Adipocyte (in vitro differentiated cells): ENCODE measurements at regions not wholly inside any gene's neighbourhood (a gene's known extent, or its start where the extent isn't known, plus 50 kb on each side); places are given as distances from the start of the nearest gene placed in this dataset.
A peak's percentile ranks its signal among the peaks of the same experiment; 100 is the strongest.
"Not testable (repeated sequence)": the region's sequence is repeated elsewhere in the genome, so short reads cannot be mapped to it uniquely, and the experiment has no call there.

ENCODE experiments used
- DNase-seq: peaks from one replicate; pipeline ENCODE4 v3.0.0-alpha.2; 2015; ENCODE audit warnings: low read depth
- H3K27me3 ChIP-seq: replicated peaks from 2 replicates; pipeline ENCODE4 v1.7.0; 2013; ENCODE audit warnings: mild to moderate bottlenecking, low read length, moderate library complexity; ENCODE audit not compliant: control insufficient read depth, insufficient read depth
- H3K36me3 ChIP-seq: 2 replicates; pipeline ENCODE4 v1.7.0; 2013; ENCODE audit warnings: low read length, mild to moderate bottlenecking, moderate library complexity; ENCODE audit not compliant: control insufficient read depth, insufficient read depth, severe bottlenecking
- H3K4me1 ChIP-seq: 2 replicates; pipeline ENCODE4 v1.7.0; 2013; ENCODE audit warnings: mild to moderate bottlenecking, low read length, moderate library complexity; ENCODE audit not compliant: control insufficient read depth, insufficient read depth
- H3K4me3 ChIP-seq: 2 replicates; pipeline ENCODE4 v1.7.0; 2013; ENCODE audit warnings: mild to moderate bottlenecking, low read length, moderate library complexity
- H3K9ac ChIP-seq: 2 replicates; pipeline ENCODE4 v1.7.0; 2013; ENCODE audit warnings: mild to moderate bottlenecking, low read length, moderate library complexity
- H3K9me3 ChIP-seq: 2 replicates; pipeline ENCODE4 v1.7.0; 2013; ENCODE audit warnings: mild to moderate bottlenecking, low read length, moderate library complexity; ENCODE audit not compliant: control insufficient read depth

DNA sequence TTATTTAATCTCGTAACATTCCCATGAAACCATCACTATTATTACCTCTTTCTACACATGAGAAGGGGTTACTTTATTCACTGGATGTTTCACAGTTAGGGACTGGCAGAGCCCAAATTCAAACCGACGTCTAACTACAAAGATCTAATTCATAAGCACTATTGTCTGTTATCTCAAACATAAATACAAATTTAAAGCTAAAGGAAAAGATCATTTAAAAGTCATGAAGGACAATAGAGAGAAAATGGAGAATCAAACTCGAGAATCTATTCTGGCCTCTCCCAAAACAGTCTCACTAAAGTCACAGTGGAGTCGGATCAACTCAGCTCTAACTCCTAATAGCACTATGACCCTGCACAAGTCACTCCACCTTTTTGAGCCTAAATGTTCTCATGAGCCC lies 287.7 kb downstream of the ZIC4 start:
- no peaks in the 10 kb centered on the region for H3K36me3 ChIP-seq
- H3K4me3 ChIP-seq = no peak overlapping the region
- H3K27me3 ChIP-seq = no peaks in the 10 kb centered on the region
- no peak overlapping the region for H3K9ac ChIP-seq
- H3K9me3 ChIP-seq = no peaks in the 10 kb centered on the region
- DNase-seq = no peak
- peaks cover 6% of the 10 kb centered on the region for H3K4me1 ChIP-seq

DNA sequence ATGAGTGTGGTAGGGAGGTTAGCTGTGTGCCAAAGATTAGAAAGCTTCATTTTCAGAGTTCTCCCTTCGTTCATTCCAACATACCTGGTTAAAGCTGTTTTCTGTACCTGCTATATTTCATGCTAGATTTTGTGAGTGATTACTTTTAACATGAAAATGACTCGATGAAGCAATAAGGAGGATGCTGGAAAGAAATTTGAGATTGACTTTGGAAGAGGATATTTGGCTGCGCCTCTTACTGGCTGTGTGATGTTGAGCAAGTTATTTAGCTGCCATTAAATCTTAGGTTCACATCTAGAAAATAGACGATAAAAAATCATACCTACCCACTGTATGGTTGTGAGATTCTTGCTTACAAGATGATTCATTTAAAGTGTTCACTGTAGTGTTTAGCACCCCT lies 288.7 kb downstream of the ZIC4 start:
- no peak overlapping the region for H3K4me3 ChIP-seq
- no peaks in the 10 kb centered on the region for H3K36me3 ChIP-seq
- no peaks in the 10 kb centered on the region for H3K9me3 ChIP-seq
- no peak for DNase-seq
- no peaks in the 10 kb centered on the region for H3K27me3 ChIP-seq
- no peak overlapping the region for H3K9ac ChIP-seq
- H3K4me1 ChIP-seq = peaks cover 11% of the 10 kb centered on the region

DNA sequence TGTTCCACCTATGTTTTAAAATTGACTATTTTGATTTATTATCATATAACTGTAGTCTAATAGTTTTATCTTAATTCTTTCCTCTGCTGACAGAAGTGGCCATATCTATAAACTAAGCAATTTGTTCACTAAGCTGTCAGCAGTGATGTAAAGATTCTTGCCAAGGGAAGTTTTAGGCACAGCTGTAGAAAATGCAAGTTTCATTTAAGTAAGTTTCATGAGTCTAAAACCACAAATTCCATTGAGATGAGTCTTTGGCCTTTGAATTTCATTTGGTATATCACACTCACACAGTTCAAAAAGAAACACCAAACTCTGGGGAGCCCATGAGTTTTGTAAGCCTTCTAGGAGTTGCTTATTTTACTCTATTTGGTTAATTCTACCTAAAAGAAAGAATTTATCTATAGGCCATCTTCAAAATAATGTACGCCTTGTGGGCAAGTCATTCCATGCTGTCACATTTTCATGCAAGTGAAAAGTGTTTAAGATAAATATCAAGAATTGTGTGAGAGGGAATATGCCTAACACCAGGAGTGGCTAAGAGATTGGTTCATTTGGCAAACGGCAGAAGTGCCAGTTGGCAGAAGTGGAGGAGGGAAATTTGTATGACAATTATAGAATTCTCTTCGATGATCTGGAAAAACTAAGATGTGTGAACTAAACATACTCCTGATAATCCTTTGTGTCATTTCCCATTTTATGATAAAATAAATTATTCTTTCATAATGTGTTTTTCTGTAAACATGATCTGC lies 292.9 kb downstream of the ZIC4 start:
- Histone ChIP-seq H3K4me1 (peaks cover 11% of the 10 kb centered on the region), H3K9ac (no peak overlapping the region), H3K4me3 (no peak overlapping the region), H3K9me3 (peaks cover 11% of the 10 kb centered on the region), H3K27me3 (no peaks in the 10 kb centered on the region), H3K36me3 (no peaks in the 10 kb centered on the region)
- DNase-seq = peak; percentile 91

DNA sequence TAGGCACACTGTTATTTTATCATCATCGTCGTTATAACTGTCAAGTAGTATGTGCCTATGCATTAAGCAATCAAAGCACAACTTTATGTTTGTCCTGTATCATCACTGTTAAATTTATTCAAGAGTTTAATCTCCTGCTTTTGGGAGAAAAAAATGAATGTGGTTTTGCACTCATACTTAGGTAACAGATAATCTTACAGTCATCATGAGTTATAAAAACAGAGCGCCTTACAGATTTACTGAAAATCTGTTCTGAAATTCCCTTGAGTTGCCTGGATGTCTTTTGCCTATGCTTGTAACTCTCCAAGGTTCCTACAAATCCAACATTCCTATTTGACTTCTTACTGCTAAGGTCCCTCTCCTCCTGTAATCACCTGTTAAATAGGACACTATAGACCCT lies 307.3 kb downstream of the ZIC4 start:
- H3K9ac ChIP-seq = no peak overlapping the region
- H3K4me3 ChIP-seq = no peak overlapping the region
- H3K4me1 ChIP-seq = no peaks in the 10 kb centered on the region
- no peaks in the 10 kb centered on the region for H3K27me3 ChIP-seq
- no peak for DNase-seq
- H3K36me3 ChIP-seq = no peaks in the 10 kb centered on the region
- H3K9me3 ChIP-seq = peaks cover 4% of the 10 kb centered on the region

DNA sequence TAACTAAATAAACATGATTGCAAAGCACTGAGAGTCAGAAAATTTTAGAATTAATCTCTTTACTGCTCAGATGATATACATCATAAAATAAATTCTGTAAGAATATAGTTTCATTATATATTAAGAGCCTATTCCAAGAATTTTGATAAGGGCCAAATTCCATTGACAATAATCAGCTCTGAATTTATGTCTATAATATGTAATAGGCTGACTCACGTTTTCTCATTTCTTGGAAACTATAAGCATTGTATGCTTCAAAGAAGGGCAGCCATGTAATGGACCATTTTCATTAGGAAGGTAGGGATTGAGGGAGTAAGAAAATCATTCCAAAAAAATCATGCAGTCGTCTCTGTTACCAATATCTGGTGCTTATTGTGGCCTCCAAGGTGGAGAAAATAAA lies 315.9 kb downstream of the ZIC4 start:
- no peak for DNase-seq
- Histone ChIP-seq H3K4me1 (no peaks in the 10 kb centered on the region), H3K27me3 (no peaks in the 10 kb centered on the region), H3K9me3 (no peaks in the 10 kb centered on the region), H3K9ac (no peak overlapping the region), H3K4me3 (no peak overlapping the region), H3K36me3 (no peaks in the 10 kb centered on the region)

DNA sequence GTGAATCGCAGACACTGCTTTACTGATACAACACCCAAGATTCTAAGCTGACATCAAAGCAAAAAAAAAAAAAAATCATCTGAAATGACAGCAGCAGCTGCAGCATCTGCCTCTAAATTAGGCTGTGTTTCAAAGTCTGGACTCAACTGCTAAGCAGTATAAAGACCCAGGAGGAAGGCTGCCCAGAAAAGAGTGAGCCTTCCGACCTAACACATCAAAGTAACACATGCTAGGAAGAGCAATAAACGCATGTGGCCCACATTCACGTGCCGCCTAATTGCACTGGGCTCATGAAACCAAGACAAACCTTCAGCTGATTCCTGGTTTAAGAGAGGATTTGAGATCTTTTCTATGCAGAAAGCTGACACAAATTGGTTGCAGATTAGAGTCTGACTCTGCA lies 317.1 kb downstream of the ZIC4 start:
- Histone ChIP-seq H3K9ac (no peak overlapping the region), H3K27me3 (no peaks in the 10 kb centered on the region), H3K9me3 (no peaks in the 10 kb centered on the region), H3K4me1 (no peaks in the 10 kb centered on the region), H3K36me3 (no peaks in the 10 kb centered on the region), H3K4me3 (no peak overlapping the region)
- no peak for DNase-seq

DNA sequence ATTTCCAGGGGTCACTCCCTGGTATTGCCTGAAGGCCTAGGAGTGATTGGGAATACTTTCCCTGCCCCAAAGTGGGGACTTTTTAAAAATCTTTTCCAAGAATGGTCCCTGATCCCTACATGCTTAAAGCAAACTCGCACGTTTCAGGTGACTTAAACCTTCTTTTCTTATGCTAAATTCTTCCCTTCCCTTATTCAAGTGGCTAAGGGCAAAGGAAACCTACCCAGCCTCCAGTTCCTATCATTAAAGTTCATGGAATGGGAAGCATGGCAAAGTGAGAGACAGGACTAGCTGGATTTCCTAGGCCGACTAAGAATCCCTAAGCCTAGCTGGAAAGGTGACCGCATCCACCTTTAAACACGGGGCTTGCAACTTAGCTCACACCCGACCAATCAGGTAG lies 346.8 kb downstream of the ZIC4 start:
- H3K4me3 ChIP-seq, H3K4me1 ChIP-seq, DNase-seq, H3K9ac ChIP-seq, H3K36me3 ChIP-seq, H3K27me3 ChIP-seq: not testable (repeated sequence)
- H3K9me3 ChIP-seq = peaks cover 15% of the 10 kb centered on the region

DNA sequence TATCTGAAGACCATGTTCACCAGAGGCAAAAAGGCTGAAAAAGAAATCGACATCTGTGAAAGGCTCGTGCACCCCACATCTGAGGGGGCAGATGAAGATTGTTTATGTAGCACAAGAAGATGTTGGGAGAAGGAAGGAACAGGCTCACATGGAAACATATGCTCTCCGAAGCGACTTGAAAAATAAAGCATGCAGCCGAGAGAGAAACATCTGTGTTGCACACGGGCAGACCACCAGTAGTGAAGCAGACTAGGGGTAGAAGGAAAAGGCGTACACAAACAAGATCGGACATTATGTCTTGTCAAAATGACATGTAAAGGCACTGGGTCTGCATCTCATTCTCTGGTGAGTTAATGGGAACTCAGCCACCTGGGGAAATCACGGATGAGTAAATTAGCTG lies 356.5 kb downstream of the ZIC4 start:
- no peak for DNase-seq
- Histone ChIP-seq H3K27me3 (no peaks in the 10 kb centered on the region), H3K9me3 (peaks cover 14% of the 10 kb centered on the region), H3K9ac (no peak overlapping the region), H3K4me3 (peak overlapping the region; percentile 44), H3K4me1 (peaks cover 4% of the 10 kb centered on the region), H3K36me3 (no peaks in the 10 kb centered on the region)

DNA sequence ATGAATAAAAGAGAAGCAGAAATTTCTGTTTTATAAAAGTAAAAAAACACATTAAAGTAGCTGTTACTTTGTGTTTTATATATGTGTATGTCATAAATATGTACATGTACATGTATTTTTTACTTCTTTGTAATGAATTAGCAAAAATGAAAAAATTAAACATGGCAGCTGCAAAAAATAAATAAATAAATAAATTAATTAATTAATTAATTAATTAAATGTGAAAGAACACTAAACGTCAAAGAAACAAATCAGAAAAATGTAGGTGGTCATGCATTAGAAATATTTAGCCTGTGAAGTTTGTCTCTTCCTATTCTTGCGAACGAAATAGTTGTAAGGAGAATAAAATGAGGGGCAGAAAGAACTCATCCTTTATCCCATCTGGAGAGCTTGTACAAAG lies 357.0 kb downstream of the ZIC4 start:
- H3K9ac ChIP-seq = no peak overlapping the region
- no peak overlapping the region for H3K4me3 ChIP-seq
- no peak for DNase-seq
- H3K4me1 ChIP-seq = peaks cover 4% of the 10 kb centered on the region
- H3K27me3 ChIP-seq = no peaks in the 10 kb centered on the region
- peaks cover 8% of the 10 kb centered on the region for H3K9me3 ChIP-seq
- H3K36me3 ChIP-seq = no peaks in the 10 kb centered on the region

DNA sequence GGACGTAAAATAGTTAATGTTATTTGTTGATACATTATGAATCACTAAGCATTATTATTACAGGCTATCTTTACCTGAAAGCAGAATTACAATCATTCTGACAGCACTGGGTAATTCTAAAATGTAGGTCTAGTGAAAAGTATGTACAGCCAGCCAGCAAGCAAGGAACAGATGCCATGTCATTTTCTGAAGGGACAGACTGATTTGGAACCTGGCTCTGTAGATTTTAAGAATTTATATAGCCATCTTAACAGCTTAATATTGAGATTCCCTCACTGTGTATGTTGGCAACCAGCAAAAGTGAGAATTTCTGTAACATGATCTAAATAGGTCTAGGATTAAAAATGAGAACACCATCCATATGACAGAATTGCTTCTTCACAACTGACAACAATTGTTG lies 359.4 kb downstream of the ZIC4 start:
- Histone ChIP-seq H3K4me3 (no peak overlapping the region), H3K27me3 (no peaks in the 10 kb centered on the region), H3K9ac (no peak overlapping the region), H3K9me3 (no peaks in the 10 kb centered on the region), H3K36me3 (no peaks in the 10 kb centered on the region), H3K4me1 (peaks cover 4% of the 10 kb centered on the region)
- no peak for DNase-seq

DNA sequence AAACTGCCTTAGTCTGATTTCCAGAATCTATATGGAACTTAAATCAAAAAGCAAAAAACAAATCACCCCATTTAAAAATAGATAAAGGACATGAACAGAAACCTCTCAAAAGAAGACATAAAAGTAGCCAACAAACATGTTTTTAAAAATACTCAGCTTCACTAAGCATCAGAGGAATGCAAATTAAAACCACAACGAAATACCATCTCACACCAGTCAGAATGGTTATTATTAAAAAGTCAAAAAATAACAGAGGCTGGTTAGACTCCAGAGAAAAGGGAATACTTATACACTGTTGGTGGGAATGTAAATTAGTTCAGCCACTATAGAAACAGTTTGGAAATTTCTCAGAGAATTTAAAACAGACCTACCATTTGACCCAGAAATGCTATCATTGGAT lies 367.9 kb downstream of the ZIC4 start:
- Histone ChIP-seq H3K4me3 (peak overlapping the region; percentile 13), H3K9ac (no peak overlapping the region), H3K4me1 (no peaks in the 10 kb centered on the region), H3K27me3 (no peaks in the 10 kb centered on the region), H3K36me3 (no peaks in the 10 kb centered on the region), H3K9me3 (peaks cover 6% of the 10 kb centered on the region)
- DNase-seq = peak; percentile 8

DNA sequence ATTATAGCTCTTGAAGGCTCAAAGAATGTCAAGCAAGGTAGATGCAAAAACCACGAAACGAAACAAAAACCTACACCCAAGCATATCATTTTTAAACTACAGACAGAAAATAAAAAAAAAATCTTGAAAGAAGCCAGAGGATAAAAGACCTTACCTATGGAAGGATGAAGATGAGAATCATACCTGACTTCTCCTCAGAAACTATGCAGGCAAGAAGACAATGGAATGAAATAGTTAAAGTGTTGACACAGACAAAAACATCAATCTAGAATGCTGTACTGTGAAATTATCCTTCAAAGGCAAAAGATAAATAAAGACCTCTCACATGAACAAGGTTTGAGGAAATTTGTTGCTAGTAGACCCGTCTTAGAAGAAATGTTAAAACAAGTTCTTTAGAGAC lies 372.0 kb downstream of the ZIC4 start:
- no peaks in the 10 kb centered on the region for H3K27me3 ChIP-seq
- no peaks in the 10 kb centered on the region for H3K36me3 ChIP-seq
- H3K9ac ChIP-seq = no peak overlapping the region
- H3K4me3 ChIP-seq = no peak overlapping the region
- no peaks in the 10 kb centered on the region for H3K4me1 ChIP-seq
- no peak for DNase-seq
- peaks cover 6% of the 10 kb centered on the region for H3K9me3 ChIP-seq
